ENCODE measurements at regions not wholly inside any gene's neighbourhood (a gene's known extent, or its start where the extent isn't known, plus 50 kb on each side); places are given as distances from the start of the nearest gene placed in this dataset.

GRCh38 chr15:91779960-91780359 is 73.5 kb upstream of the SLCO3A1 start:
- TF ChIP-seq, protein P1, sequence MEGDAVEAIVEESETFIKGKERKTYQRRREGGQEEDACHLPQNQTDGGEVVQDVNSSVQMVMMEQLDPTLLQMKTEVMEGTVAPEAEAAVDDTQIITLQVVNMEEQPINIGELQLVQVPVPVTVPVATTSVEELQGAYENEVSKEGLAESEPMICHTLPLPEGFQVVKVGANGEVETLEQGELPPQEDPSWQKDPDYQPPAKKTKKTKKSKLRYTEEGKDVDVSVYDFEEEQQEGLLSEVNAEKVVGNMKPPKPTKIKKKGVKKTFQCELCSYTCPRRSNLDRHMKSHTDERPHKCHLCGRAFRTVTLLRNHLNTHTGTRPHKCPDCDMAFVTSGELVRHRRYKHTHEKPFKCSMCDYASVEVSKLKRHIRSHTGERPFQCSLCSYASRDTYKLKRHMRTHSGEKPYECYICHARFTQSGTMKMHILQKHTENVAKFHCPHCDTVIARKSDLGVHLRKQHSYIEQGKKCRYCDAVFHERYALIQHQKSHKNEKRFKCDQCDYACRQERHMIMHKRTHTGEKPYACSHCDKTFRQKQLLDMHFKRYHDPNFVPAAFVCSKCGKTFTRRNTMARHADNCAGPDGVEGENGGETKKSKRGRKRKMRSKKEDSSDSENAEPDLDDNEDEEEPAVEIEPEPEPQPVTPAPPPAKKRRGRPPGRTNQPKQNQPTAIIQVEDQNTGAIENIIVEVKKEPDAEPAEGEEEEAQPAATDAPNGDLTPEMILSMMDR (IDR thresholded peaks at IDR 0.05), result no peak
- TF ChIP-seq POLR2A (IDR thresholded peaks at IDR 0.05), result no peak

Measured in testis (tissue), 2 donors.